ENCODE measurements at regions not wholly inside any gene's neighbourhood (a gene's known extent, or its start where the extent isn't known, plus 50 kb on each side); places are given as distances from the start of the nearest gene placed in this dataset.

GRCh38 chr5:4145511-4145910 lies 549.9 kb downstream of the IRX1 start:
- H3K18ac ChIP-seq (ENCODE audit: insufficient read length, low read depth, low read length): no peak overlapping the region
- H3K9me3 Mint-ChIP-seq: no peaks in the 10 kb centered on the region; a peak in 1 of 5 replicates
- no peak overlapping the region for H2AK5ac ChIP-seq (ENCODE audit: insufficient read length, low read length)

More at GRCh38 chr5:4145511-4145910, 549.9 kb downstream of the IRX1 start:
- Histone ChIP-seq H3K4me2 (ENCODE audit: insufficient read depth, insufficient read length, low read length) (no peak overlapping the region), H2BK20ac (ENCODE audit: low read depth, low read length, poor library complexity, severe bottlenecking) (no peak overlapping the region), H4K5ac (ENCODE audit: insufficient read length, low read depth, low read length) (no peak overlapping the region), H2AFZ (ENCODE audit: low read length) (no peak overlapping the region), H2BK15ac (ENCODE audit: low read depth, low read length) (no peak overlapping the region), H3T11ph (ENCODE audit: low read length) (no peak overlapping the region), H4K91ac (ENCODE audit: insufficient read length, low read depth, low read length) (no peak overlapping the region), H3K23me2 (ENCODE audit: insufficient read length, low read depth, low read length, poor library complexity, severe bottlenecking) (no peaks in the 10 kb centered on the region), H2BK12ac (ENCODE audit: insufficient read length, low read depth, low read length) (no peak overlapping the region), H4K20me1 (ENCODE audit: control insufficient read depth, insufficient read depth, insufficient read length) (no peaks in the 10 kb centered on the region), H3K79me2 (ENCODE audit: insufficient read depth, low read length) (no peaks in the 10 kb centered on the region), H3K79me1 (ENCODE audit: insufficient read depth, low read depth, low read length, poor library complexity, severe bottlenecking) (no peaks in the 10 kb centered on the region), H3K56ac (ENCODE audit: insufficient read length, low read depth, low read length) (no peak overlapping the region), H3K14ac (ENCODE audit: insufficient read depth, low read length) (no peak overlapping the region), H4K8ac (replicated peaks; ENCODE audit: insufficient read length, low read depth, low read length) (no peak overlapping the region), H3K4me1 (ENCODE audit: insufficient read depth, low read length) (no peaks in the 10 kb centered on the region), H2BK5ac (ENCODE audit: insufficient read length, low read length) (no peak overlapping the region), H3K4ac (ENCODE audit: low read depth, low read length) (no peak overlapping the region), H3K27me3 (ENCODE audit: insufficient read depth, low read length) (no peaks in the 10 kb centered on the region), H3K27ac (ENCODE audit: insufficient read length, low read depth, low read length) (no peak overlapping the region), H3K9me3 (ENCODE audit: control insufficient read depth, low read depth, low read length) (no peaks in the 10 kb centered on the region), H3K23ac (ENCODE audit: insufficient read length, low read depth, low read length) (no peak overlapping the region), H3K9ac (ENCODE audit: extremely low read depth, insufficient read length, low read length) (no peak overlapping the region), H2BK120ac (ENCODE audit: low read depth, low read length, poor library complexity, severe bottlenecking) (no peak overlapping the region)
- H3K36me3 Mint-ChIP-seq (ENCODE audit: insufficient read depth in 1 of 3, low read depth in 3 of 3): no peaks in the 10 kb centered on the region
- WGBS (ENCODE audit: extremely low coverage, insufficient read length, low lambda C conversion rate): no CpG with 5 or more reads among the region's 3 CpGs
- no peak for DNase-seq
- H3K4me3 Mint-ChIP-seq: no peak overlapping the region
- no peak for TF ChIP-seq CTCF (conservative IDR thresholded peaks at IDR 0.05)
- peaks cover 19 to 20% of the 10 kb centered on the region in 2 experiments for H3K4me1 Mint-ChIP-seq
- no peaks in the 10 kb centered on the region for H3K27me3 Mint-ChIP-seq (ENCODE audit: low read depth)
- H3K27ac Mint-ChIP-seq: no peak overlapping the region

Measured in H9 (cell line).